HCT116 (cell line): ENCODE measurements at regions not wholly inside any gene's neighbourhood (a gene's known extent, or its start where the extent isn't known, plus 50 kb on each side); places are given as distances from the start of the nearest gene placed in this dataset.

ENCODE experiments used
- CTCF ChIP-seq, 3 experiments: fragments of 200-600 bp in 1 of 3; sonication (generic) in 1 of 3; IDR thresholded peaks in 2 of 3; conservative IDR thresholded peaks in 1 of 3; 2 replicates each; pipeline ENCODE4 v1.5.1; 2012 to 2017; ENCODE audit warnings: low read depth in 2 of 3, low read length in 2 of 3, antibody characterized with exemption in 1 of 3, borderline replicate concordance in 1 of 3, control low read depth in 1 of 3, mild to moderate bottlenecking in 1 of 3, mixed read lengths in 1 of 3, mixed run types in 1 of 3, moderate library complexity in 1 of 3; ENCODE audit not compliant: insufficient read depth in 1 of 3
- EZH2phosphoT487 ChIP-seq: fragments of 200-600 bp; IDR thresholded peaks from 2 replicates; pipeline ENCODE4 v1.6.1; 2018; ENCODE audit warnings: antibody characterized with exemption, borderline replicate concordance
- POLR2A ChIP-seq: IDR thresholded peaks from 2 replicates; pipeline ENCODE4 v1.7.0; 2011; ENCODE audit warnings: borderline replicate concordance; ENCODE audit not compliant: insufficient read depth, insufficient read length; ENCODE audit errors: extremely low read depth
- SP1 ChIP-seq: IDR thresholded peaks from 2 replicates; pipeline ENCODE4 v1.6.1; 2012; ENCODE audit warnings: low read depth
- SRF ChIP-seq: IDR thresholded peaks from 2 replicates; pipeline ENCODE4 v1.6.1; 2012; ENCODE audit warnings: low read depth
- ZNF274 ChIP-seq: fragments of 200-500 bp; sonication (Bioruptor generic); IDR thresholded peaks from 2 replicates; pipeline ENCODE4 v1.6.1; 2014; ENCODE audit warnings: mild to moderate bottlenecking, low read depth, low read length, inconsistent platforms

- no peak for TF ChIP-seq CTCF (IDR thresholded peaks at IDR 0.05 in 2 of 3, conservative IDR thresholded peaks at IDR 0.05 in 1 of 3; ENCODE audit: borderline replicate concordance in 1 of 3, insufficient read depth in 1 of 3, low read depth in 2 of 3, low read length in 2 of 3)
- no peak for TF ChIP-seq SP1
- TF ChIP-seq ZNF274, result no peak
- TF ChIP-seq EZH2phosphoT487, result no peak
- TF ChIP-seq SRF, result no peak
- TF ChIP-seq POLR2A, result no peak
Measured at GRCh38 chr22:27171212-27171611, 513.8 kb downstream of the MIAT start.
